ENCODE measurements at regions not wholly inside any gene's neighbourhood (a gene's known extent, or its start where the extent isn't known, plus 50 kb on each side); places are given as distances from the start of the nearest gene placed in this dataset.
"Not testable (repeated sequence)": the region's sequence is repeated elsewhere in the genome, so short reads cannot be mapped to it uniquely, and the experiment has no call there.

DNA sequence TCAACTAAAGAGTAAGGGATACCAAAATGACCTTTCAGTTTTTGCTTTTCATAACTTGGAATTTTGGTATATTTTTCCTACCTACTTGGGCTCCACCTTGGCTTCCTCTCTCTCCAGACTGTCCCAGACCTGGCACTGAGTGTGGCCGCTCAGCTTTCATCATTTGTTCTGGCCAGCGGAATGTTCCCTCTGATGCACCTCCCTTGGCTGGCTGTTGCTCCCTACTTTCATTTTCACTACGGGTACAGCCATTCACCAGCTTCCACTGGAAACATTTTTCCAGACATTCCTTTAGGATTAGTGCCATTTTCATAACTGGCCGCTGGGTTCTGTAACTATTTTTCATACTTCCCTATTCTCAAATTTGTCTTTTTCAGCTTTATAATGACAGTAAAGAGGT lies 487.4 kb downstream of the TENT5A start:
- peaks cover 8% of the 10 kb centered on the region for H3K9me3 Mint-ChIP-seq
- H3K4me3 Mint-ChIP-seq, result no peak overlapping the region
- H3K36me3 Mint-ChIP-seq (ENCODE audit: low read depth), result no peaks in the 10 kb centered on the region
- H3K27me3 Mint-ChIP-seq (ENCODE audit: low read depth), result no peaks in the 10 kb centered on the region
- H3K27ac Mint-ChIP-seq, result no peak overlapping the region
- no peaks in the 10 kb centered on the region for H3K4me1 Mint-ChIP-seq (ENCODE audit: low read depth)

DNA sequence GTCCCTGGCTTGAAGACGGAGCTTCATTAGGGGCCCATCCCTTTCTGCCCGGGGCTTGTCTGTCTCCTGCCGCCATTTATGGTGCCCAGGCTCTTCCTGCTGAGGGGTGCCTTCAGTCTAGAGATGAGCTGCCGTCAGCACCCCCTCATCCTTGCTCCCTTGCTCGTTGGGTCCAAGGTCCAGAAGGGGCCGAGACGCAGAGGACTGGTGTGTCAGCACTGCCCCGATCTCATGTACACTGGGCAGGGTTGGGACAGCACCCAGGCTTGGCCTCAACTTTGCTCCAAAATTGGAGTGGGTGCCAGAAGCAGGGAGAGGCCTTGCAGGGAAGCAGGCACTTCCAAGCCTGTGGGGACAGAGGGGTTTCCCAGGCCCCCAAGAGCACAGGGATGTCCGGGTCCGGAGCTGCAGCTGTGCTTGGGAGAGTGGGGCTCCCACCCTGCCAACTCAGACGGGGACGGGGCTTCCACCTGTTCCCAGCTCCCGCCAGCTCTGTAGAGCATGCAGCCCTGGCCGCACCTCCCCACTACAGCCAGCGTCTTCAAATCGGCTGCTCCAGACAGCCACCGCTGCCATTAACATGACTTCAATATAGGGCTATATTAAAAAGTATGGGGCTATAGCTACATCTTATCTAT lies 488.8 kb downstream of the TENT5A start:
- Mint-ChIP-seq H3K27ac (no peak overlapping the region), H3K36me3 (ENCODE audit: low read depth) (no peaks in the 10 kb centered on the region), H3K9me3 (no peaks in the 10 kb centered on the region), H3K4me1 (ENCODE audit: low read depth) (no peaks in the 10 kb centered on the region), H3K4me3 (no peak overlapping the region), H3K27me3 (ENCODE audit: low read depth) (no peaks in the 10 kb centered on the region)

DNA sequence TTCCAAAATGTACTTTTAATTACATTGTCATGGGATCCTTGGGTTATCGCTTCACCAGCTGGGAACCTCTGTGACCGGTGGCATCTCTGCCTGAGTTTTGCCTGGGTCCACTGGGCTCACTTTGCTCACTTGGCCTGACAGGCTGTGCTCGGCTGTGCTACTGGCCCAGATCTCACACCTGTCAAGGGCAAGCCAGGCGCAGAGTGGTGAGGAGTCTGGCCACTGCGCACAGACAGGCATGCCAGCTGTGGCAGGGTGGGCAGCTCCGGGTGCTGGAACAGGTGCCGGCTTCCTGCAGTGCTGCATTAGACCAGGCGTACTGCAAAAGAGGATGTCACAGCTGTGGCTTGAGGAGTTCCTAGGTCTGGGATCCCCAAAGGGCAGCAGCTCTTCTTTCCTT lies 489.8 kb downstream of the TENT5A start:
- H3K4me1 Mint-ChIP-seq (ENCODE audit: low read depth), result no peaks in the 10 kb centered on the region
- no peak overlapping the region for H3K27ac Mint-ChIP-seq
- no peaks in the 10 kb centered on the region for H3K36me3 Mint-ChIP-seq (ENCODE audit: low read depth)
- H3K27me3 Mint-ChIP-seq (ENCODE audit: low read depth), result no peaks in the 10 kb centered on the region
- peaks cover 6% of the 10 kb centered on the region for H3K9me3 Mint-ChIP-seq
- H3K4me3 Mint-ChIP-seq, result no peak overlapping the region

DNA sequence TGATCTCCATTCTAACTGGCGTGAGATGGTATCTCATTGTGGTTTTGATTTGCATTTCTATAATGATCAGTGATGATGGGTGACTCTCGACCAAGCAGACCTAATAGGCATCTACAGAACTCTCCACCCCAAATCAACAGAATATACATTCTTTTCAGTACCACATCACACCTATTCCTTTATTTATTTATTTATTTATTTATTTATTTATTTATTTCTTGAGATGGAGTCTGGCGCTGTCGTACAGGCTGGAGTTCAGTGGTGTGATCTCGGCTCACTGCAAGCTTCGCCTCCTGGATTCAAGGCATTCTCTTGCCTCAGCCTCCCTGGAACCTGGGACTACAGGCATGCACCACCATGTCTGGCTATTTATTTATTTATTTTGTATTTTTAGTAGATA lies 496.3 kb downstream of the TENT5A start:
- H3K9me3 Mint-ChIP-seq, result peaks cover 23% of the 10 kb centered on the region
- H3K4me3 Mint-ChIP-seq; H3K4me1 Mint-ChIP-seq (ENCODE audit: low read depth); H3K27me3 Mint-ChIP-seq (ENCODE audit: low read depth); H3K36me3 Mint-ChIP-seq (ENCODE audit: low read depth); H3K27ac Mint-ChIP-seq: not testable (repeated sequence)

DNA sequence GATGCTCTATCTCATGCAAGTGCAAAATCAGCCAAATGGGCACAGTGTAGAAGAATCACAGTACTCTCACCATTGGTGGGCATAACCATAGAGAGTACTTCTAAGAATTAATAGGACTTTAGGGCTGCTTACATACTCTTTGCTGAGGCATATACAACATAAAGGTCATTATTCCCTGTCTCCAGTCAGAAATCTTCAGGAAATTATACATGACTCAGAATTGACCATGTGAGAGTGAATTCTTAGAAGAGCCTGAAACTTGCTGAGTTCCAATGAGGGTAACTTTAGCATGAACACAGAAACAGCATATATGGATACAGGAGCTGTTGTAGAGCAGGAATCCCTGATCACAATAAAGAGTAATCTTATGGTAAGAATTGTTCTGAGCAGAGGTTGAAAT lies 498.7 kb downstream of the TENT5A start:
- H3K27me3 Mint-ChIP-seq (ENCODE audit: low read depth), result no peaks in the 10 kb centered on the region
- no peak overlapping the region for H3K4me3 Mint-ChIP-seq
- H3K27ac Mint-ChIP-seq, result no peak overlapping the region
- no peaks in the 10 kb centered on the region for H3K36me3 Mint-ChIP-seq (ENCODE audit: low read depth)
- peaks cover 23% of the 10 kb centered on the region for H3K9me3 Mint-ChIP-seq
- no peaks in the 10 kb centered on the region for H3K4me1 Mint-ChIP-seq (ENCODE audit: low read depth)

DNA sequence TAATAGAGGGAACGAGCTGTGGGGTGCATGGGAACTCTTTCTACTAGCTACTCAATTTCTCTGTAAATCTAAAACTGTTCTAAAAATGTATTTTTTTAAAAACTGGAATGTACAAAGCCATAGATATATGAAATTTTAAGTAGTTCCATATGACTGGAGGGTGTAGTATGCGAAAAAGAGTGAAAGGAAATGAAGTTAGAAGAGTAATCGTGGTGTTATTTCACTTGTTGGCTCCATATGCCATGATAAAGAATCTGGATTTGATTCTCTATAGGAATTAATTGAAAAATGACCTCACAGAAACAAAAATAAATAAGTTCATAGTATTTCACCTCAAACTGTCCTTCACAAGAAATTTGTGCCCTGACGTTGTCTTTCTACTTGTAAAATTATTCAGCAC lies 500.2 kb downstream of the TENT5A start:
- Mint-ChIP-seq H3K27ac (no peak overlapping the region), H3K36me3 (ENCODE audit: low read depth) (no peaks in the 10 kb centered on the region), H3K9me3 (peaks cover 16% of the 10 kb centered on the region), H3K4me3 (no peak overlapping the region), H3K27me3 (ENCODE audit: low read depth) (no peaks in the 10 kb centered on the region), H3K4me1 (ENCODE audit: low read depth) (no peaks in the 10 kb centered on the region)

DNA sequence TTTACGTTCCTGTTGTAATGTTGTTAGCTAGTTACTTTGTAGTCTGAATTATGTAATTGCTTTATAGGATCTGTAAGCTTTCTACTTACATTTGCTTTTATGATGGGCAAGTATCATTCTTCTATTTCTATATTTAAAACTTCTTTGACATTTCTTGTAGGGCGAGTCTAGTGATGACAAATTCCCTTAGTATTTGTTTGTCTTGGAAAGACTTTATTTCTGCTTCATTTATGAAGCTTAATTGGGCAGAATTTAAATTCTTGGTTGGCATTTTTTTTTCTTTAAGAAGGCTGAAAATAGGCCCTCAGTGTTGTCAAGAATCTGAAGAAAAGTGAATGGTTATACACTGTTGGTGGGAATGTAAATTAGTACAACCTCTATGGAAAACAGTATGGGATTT lies 506.3 kb downstream of the TENT5A start:
- Mint-ChIP-seq H3K4me1 (ENCODE audit: low read depth) (no peaks in the 10 kb centered on the region), H3K36me3 (ENCODE audit: low read depth) (no peaks in the 10 kb centered on the region), H3K27ac (no peak overlapping the region), H3K9me3 (peaks cover 12% of the 10 kb centered on the region), H3K4me3 (no peak overlapping the region), H3K27me3 (ENCODE audit: low read depth) (no peaks in the 10 kb centered on the region)

DNA sequence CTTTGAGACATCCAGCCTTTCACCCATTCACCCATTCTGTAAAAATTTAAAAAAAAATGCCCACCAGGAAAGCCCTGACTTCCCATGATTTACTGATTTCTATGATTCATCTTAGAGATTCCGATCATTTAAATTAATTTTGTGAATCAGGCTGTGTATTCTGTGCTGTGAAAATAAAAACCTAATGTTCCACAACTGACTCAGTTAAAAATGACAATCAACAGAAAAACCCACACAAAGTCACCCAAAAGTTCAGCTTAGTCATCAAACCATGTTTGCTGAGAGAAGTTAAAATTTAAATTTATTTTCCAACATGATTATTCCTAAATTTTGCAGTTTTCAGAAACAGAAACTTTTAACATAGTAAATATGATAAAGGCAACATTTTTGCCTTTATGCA lies 509.9 kb downstream of the TENT5A start:
- H3K27me3 Mint-ChIP-seq (ENCODE audit: low read depth), result no peaks in the 10 kb centered on the region
- H3K9me3 Mint-ChIP-seq, result peaks cover 12% of the 10 kb centered on the region
- H3K4me3 Mint-ChIP-seq, result no peak overlapping the region
- H3K36me3 Mint-ChIP-seq (ENCODE audit: low read depth), result no peaks in the 10 kb centered on the region
- H3K27ac Mint-ChIP-seq, result no peak overlapping the region
- H3K4me1 Mint-ChIP-seq (ENCODE audit: low read depth), result no peaks in the 10 kb centered on the region

DNA sequence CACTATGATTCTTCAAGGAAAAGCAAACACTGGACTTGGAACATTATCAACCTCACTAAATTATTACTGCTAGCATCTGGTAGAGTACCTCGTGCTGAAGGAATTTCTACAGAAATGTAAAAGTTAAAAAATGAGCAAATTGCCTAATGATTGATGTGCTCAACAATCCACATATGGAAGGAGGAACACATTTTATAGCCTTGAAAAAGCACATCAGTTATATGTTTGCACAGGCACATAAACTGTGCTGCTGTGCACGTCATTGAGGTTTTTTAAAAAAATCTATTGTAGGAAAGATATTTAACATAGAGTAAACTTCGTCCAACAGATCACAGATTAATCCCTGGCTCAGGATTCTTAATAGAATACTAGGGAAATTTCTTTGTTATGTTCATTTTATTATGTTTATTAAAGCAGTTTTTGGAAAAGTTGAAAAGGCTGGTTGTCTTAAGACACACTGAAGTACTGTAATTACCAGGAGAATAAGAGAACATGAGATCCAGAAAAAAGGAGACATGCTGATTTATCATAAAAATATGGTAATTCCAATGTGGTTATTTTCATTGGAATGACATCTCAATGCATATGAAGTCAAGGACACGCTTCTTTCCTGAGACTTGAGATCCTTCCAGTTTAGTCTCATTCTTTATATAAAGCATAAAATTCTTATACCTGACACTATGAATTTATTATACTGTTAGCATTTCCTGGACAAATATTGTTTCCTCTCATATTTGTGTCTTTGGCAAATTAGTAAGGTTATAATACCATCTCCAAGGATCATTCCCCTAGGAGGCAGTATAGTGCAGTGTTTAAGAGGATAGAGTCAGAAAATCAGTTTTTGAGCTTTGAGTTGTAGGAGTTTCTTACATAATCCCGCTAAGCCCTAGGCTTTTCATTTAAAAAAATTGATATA lies 511.1 kb downstream of the TENT5A start:
- no peak overlapping the region for H3K27ac Mint-ChIP-seq
- no peaks in the 10 kb centered on the region for H3K4me1 Mint-ChIP-seq (ENCODE audit: low read depth)
- no peaks in the 10 kb centered on the region for H3K36me3 Mint-ChIP-seq (ENCODE audit: low read depth)
- no peaks in the 10 kb centered on the region for H3K27me3 Mint-ChIP-seq (ENCODE audit: low read depth)
- peaks cover 12% of the 10 kb centered on the region for H3K9me3 Mint-ChIP-seq
- no peak overlapping the region for H3K4me3 Mint-ChIP-seq

DNA sequence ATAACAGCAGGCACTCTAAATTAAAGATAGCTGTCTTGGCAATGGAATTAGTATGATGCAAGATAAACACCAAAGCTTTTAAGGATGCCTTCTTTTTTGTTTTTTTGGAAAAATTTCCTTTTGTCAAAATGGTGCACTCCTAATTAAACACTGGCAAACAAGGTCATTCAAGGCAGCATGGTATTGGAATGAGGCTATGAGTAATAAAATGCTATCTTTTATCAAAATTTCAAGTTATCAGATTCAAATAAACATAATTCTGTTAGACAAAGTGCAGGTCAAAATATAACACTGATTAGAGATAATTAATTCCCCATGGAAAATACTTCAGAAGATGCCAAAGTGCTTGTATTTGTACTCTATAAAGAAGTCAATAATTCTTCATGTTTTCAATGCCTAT lies 514.1 kb downstream of the TENT5A start:
- H3K9me3 Mint-ChIP-seq, result peaks cover 4% of the 10 kb centered on the region
- no peak overlapping the region for H3K4me3 Mint-ChIP-seq
- H3K27me3 Mint-ChIP-seq (ENCODE audit: low read depth), result no peaks in the 10 kb centered on the region
- H3K36me3 Mint-ChIP-seq (ENCODE audit: low read depth), result no peaks in the 10 kb centered on the region
- H3K27ac Mint-ChIP-seq, result no peak overlapping the region
- no peaks in the 10 kb centered on the region for H3K4me1 Mint-ChIP-seq (ENCODE audit: low read depth)

DNA sequence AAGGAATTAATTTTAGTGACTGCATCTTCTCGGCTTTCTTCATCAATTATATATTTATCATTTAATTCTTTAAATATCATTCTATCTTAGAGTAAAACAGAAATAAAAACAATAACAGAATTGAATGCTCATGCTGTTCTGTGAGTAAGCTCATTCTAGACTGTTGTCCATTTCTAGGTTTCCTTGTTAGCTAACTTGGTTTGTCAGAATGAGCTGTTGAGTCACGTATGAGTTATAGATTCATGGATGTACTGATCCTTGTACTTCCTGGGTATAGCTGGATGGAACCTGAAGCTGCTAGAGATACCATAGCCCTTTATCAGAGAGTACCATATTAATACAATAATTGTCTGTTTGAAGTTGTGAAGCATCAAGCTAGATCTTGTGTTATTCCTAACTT lies 515.3 kb downstream of the TENT5A start:
- Mint-ChIP-seq H3K9me3 (no peaks in the 10 kb centered on the region), H3K27me3 (ENCODE audit: low read depth) (no peaks in the 10 kb centered on the region), H3K27ac (no peak overlapping the region), H3K36me3 (ENCODE audit: low read depth) (no peaks in the 10 kb centered on the region), H3K4me1 (ENCODE audit: low read depth) (no peaks in the 10 kb centered on the region), H3K4me3 (no peak overlapping the region)

DNA sequence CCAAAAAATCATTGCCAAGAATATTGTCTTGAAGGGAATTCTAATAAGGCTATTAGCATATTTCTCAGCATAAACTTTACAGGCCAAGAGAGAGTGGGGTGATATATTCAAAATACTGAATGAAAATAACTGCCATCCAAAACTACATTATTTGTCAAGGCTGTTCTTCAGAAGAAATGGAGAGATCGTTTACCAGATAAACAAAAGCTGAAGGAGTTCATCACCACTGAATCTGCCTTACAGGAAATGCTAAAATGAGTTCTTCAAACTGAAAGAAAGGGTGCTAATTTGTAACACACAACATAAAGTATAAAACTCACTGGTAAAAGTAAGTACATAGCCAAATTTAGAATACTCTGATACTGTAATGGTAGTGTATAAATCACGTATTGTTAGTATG lies 517.0 kb downstream of the TENT5A start:
- Mint-ChIP-seq H3K27me3 (ENCODE audit: low read depth) (no peaks in the 10 kb centered on the region), H3K4me3 (no peak overlapping the region), H3K4me1 (ENCODE audit: low read depth) (no peaks in the 10 kb centered on the region), H3K36me3 (ENCODE audit: low read depth) (no peaks in the 10 kb centered on the region), H3K9me3 (no peaks in the 10 kb centered on the region), H3K27ac (no peak overlapping the region)

DNA sequence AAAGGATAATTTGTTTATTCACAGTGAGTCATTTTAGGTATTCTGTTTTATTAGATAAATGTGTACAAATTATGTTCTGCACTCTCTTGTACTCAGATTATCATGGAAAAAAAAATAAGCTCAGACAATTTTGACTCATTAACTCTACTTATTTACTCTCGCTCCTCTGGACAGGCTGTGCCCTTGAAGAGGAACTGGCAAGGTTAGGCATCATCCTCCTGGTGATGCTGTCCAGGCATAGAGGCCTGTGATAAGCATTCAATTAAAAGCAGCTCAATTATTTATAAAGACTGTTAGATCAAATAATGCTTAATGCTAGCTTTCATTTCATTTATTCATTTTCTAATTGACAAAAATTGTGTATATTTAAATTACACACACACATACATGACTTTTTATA lies 518.5 kb downstream of the TENT5A start:
- Mint-ChIP-seq H3K27ac (no peak overlapping the region), H3K36me3 (ENCODE audit: low read depth) (no peaks in the 10 kb centered on the region), H3K9me3 (no peaks in the 10 kb centered on the region), H3K27me3 (ENCODE audit: low read depth) (no peaks in the 10 kb centered on the region), H3K4me3 (no peak overlapping the region), H3K4me1 (ENCODE audit: low read depth) (no peaks in the 10 kb centered on the region)

DNA sequence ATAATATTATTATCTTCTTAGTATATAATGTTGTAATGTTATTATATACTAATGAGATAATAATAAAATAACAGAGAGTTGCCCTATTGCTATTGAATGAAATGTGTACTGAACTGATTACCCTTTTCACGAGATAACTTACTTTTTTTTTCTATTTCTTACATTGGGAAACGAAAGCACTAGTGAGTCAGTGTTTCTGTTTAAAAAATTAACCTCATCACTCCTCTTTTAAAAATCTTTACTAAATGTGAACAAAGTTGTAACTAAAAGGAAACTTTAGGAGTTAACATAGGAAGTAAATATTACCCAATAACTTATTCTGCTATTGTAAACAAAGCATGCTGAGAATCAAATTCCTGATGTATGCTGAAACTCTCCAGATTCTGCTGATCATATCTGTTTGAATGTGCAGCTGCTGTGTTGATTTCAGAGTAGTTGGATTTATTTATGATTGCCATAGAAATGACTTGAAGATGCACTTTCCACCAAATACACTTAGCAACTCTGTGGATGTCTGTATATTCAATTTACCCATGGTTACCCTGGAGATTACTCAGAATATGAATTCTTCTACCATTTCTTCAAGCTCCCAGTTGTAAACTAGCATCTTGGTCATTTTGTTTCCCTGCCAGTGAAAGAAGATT lies 523.4 kb downstream of the TENT5A start:
- Mint-ChIP-seq H3K4me3 (no peak overlapping the region), H3K27me3 (ENCODE audit: low read depth) (no peaks in the 10 kb centered on the region), H3K4me1 (ENCODE audit: low read depth) (no peaks in the 10 kb centered on the region), H3K27ac (no peak overlapping the region), H3K36me3 (ENCODE audit: low read depth) (no peaks in the 10 kb centered on the region), H3K9me3 (no peaks in the 10 kb centered on the region)

DNA sequence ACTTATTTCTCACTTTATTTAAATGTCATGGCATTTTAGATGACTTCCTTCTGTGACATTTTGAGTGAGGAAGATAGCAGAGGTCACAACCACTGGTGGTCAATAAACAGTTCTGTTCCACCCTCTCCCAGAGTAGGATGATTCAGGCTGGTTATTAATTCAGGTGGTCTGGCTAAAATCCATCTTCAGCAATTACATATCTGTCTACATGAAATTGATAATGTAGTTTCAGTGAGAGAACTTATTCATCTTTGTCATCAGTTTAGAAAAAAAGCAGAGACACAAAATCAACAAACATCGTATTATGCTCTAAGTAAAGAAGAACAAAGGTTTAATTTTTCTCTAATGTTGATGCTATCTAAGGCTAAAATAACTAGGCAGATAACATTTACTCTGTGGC lies 525.5 kb downstream of the TENT5A start:
- no peak overlapping the region for H3K27ac Mint-ChIP-seq
- no peaks in the 10 kb centered on the region for H3K4me1 Mint-ChIP-seq (ENCODE audit: low read depth)
- no peaks in the 10 kb centered on the region for H3K36me3 Mint-ChIP-seq (ENCODE audit: low read depth)
- H3K9me3 Mint-ChIP-seq, result no peaks in the 10 kb centered on the region
- no peak overlapping the region for H3K4me3 Mint-ChIP-seq
- H3K27me3 Mint-ChIP-seq (ENCODE audit: low read depth), result no peaks in the 10 kb centered on the region

Measured in T-helper 1 cell treated with Interleukin-12 subunit alpha and Interleukin-12 subunit beta and Interleukin-4 antibody, amounts not matched to agents 30 μg/mL and 1 μg/mL, for 36 hours (primary cell).